HepG2 (cell line): ENCODE measurements at regions not wholly inside any gene's neighbourhood (a gene's known extent, or its start where the extent isn't known, plus 50 kb on each side); places are given as distances from the start of the nearest gene placed in this dataset.

Experiments
- ATAC-seq: fragments of 200-7000 bp; cut with Tn5 transposase; 3 replicates; pipeline ENCODE4 v1.9.1; 2020; ENCODE audit warnings: mild to moderate bottlenecking, moderate library complexity
- BruUV-seq: library from RNA; stranded (reverse); fragments of 400-500 nt; replicated peaks from 2 replicates; lab custom pipeline; 2021; lab: Mats Ljungman, UMichigan
- CTCF ChIA-PET: fragments of 300-600 bp; formaldehyde crosslinking; extraction: SDS; loops from one replicate; lab custom pipeline; 2021; ENCODE audit warnings: low total read pairs, inconsistent platforms, low intra/inter-chr PET ratio; lab: Yijun Ruan, JAX
- POLR2A ChIA-PET: fragments of 350-600 bp; sonication (Branson Sonifier 250); formaldehyde crosslinking; loops from one replicate; lab custom pipeline; 2020; ENCODE audit warnings: antibody characterized with exemption, inconsistent platforms; lab: Yijun Ruan, JAX
- DNase-seq: peaks from one replicate; pipeline ENCODE4 v3.0.0-alpha.2; 2015; ENCODE audit warnings: low spot score
- FAIRE-seq: peaks from 3 replicates; lab custom pipeline; 2011; peaks lifted over from hg19 to GRCh38; lab: Jason Lieb, UNC
- H2AFZ ChIP-seq: one replicate; pipeline ENCODE4 v1.6.1; 2011; ENCODE audit warnings: low read length, inconsistent platforms
- H3K27ac ChIP-seq: fragments of 300-600 bp; 3 replicates; pipeline ENCODE4 v1.8.0; 2011; ENCODE audit warnings: mixed run types, mild to moderate bottlenecking, mixed read lengths, low read length, inconsistent platforms; ENCODE audit not compliant: insufficient read depth; ENCODE audit errors: extremely low read length
- H3K27me3 ChIP-seq, 2 experiments: fragments of 200-600 bp in 1 of 2; 2 replicates in 1 of 2; 3 replicates in 1 of 2; pipeline versions ENCODE4 v1.6.0 to v1.8.0; 2011; ENCODE audit warnings: low read length in 2 of 2, mild to moderate bottlenecking in 2 of 2, moderate library complexity in 2 of 2, inconsistent platforms in 1 of 2; ENCODE audit not compliant: insufficient read depth in 2 of 2, control insufficient read depth in 1 of 2
- H3K36me3 ChIP-seq, 2 experiments: fragments of 200-600 bp in 1 of 2; replicated peaks in 1 of 2; 2 replicates in 1 of 2; 3 replicates in 1 of 2; pipeline versions ENCODE4 v1.5.1 to v1.8.0; 2011; ENCODE audit warnings: low read length in 2 of 2, inconsistent platforms in 1 of 2; ENCODE audit not compliant: insufficient read depth in 2 of 2, control insufficient read depth in 1 of 2
- H3K4me1 ChIP-seq: 2 replicates; pipeline ENCODE4 v1.5.1; 2012; ENCODE audit warnings: low read length, inconsistent platforms; ENCODE audit not compliant: insufficient read depth
- H3K4me2 ChIP-seq: 2 replicates; pipeline ENCODE4 v1.6.0; 2011; ENCODE audit warnings: low read depth, low read length, inconsistent platforms
- H3K4me3 ChIP-seq, 3 experiments: fragments of 200-600 bp in 1 of 3; sonication (generic), shearing (Covaris generic) in 1 of 3; replicated peaks in 1 of 3; 2 replicates each; pipeline ENCODE4 v1.5.1; 2011 to 2016; ENCODE audit warnings: low read length in 3 of 3, inconsistent platforms in 2 of 3, low read depth in 2 of 3, mild to moderate bottlenecking in 2 of 3, control low read depth in 1 of 3, mixed read lengths in 1 of 3; ENCODE audit not compliant: insufficient read depth in 1 of 3
- H3K79me2 ChIP-seq: one replicate; pipeline ENCODE4 v1.6.1; 2011; ENCODE audit warnings: low read length, inconsistent platforms; ENCODE audit not compliant: insufficient read depth
- H3K9ac ChIP-seq: 2 replicates; pipeline ENCODE4 v1.6.0; 2011; ENCODE audit warnings: mild to moderate bottlenecking, low read depth, low read length, inconsistent platforms; ENCODE audit not compliant: insufficient read depth
- H3K9me3 ChIP-seq: 2 replicates; pipeline ENCODE4 v1.5.1; 2012; ENCODE audit warnings: mild to moderate bottlenecking, low read length
- H4K20me1 ChIP-seq: 2 replicates; pipeline ENCODE4 v1.6.0; 2011; ENCODE audit warnings: inconsistent platforms, mild to moderate bottlenecking, low read length, moderate library complexity; ENCODE audit not compliant: insufficient read depth
- PAXIP1 ChIP-seq: sonication (generic); formaldehyde crosslinking; conservative IDR thresholded peaks from 2 replicates; pipeline ENCODE4 v1.4.0; 2020; ENCODE audit warnings: mild to moderate bottlenecking, missing genetic modification reagents, moderate library complexity
- RBFOX2 ChIP-seq: fragments of 200-400 bp; formaldehyde crosslinking; IDR thresholded peaks from 2 replicates; pipeline ENCODE4 v1.6.1; 2017; ENCODE audit warnings: low read depth, mild to moderate bottlenecking, low read length
- RCOR2 ChIP-seq: IDR thresholded peaks from 2 replicates; pipeline ENCODE4 v1.6.1; 2016; ENCODE audit warnings: missing biosample characterization, missing genetic modification reagents
- SAP130 ChIP-seq: IDR thresholded peaks from 2 replicates; pipeline ENCODE4 v1.6.1; 2016; ENCODE audit warnings: low read depth
- ZMYM3 ChIP-seq: sonication (generic); formaldehyde crosslinking; IDR thresholded peaks from 2 replicates; pipeline ENCODE4 v1.5.1; 2020; ENCODE audit warnings: mild to moderate bottlenecking, missing genetic modification reagents
- ZNF234 ChIP-seq: sonication (generic); formaldehyde crosslinking; conservative IDR thresholded peaks from 2 replicates; pipeline ENCODE4 v1.5.1; 2020; ENCODE audit warnings: mild to moderate bottlenecking, missing genetic modification reagents
- ZNF251 ChIP-seq: sonication (generic); formaldehyde crosslinking; IDR thresholded peaks from 2 replicates; pipeline ENCODE4 v1.9.0; 2021; ENCODE audit warnings: mild to moderate bottlenecking, missing genetic modification reagents
- ZNF616 ChIP-seq: sonication (generic); formaldehyde crosslinking; IDR thresholded peaks from 2 replicates; pipeline ENCODE4 v1.5.0; 2020; ENCODE audit warnings: low read depth, mild to moderate bottlenecking, missing genetic modification reagents
- WGBS: methylation state at CpG from one replicate; pipeline ENCODE4 v1.1.6; 2017; ENCODE audit warnings: low lambda C conversion rate; 5-methylcytosine and 5-hydroxymethylcytosine counted together
- in situ Hi-C: cut with HindIII; loops from 2 replicates; pipeline ENCODE4 v1.10.0; 2017; ENCODE audit warnings: low pct_unique_long_range_greater_than_20kb; ENCODE audit not compliant: extremely low pct_ligation_motif_present
- intact Hi-C: fragments of 100-400 bp; cut with micrococcal nuclease; formaldehyde crosslinking; loops from one replicate; pipeline ENCODE4 v1.10.0; 2022; ENCODE audit not compliant: unreplicated experiment

- Histone ChIP-seq H3K4me3 (no peak overlapping the region), H3K9ac (no peak overlapping the region), H4K20me1 (no peaks in the 10 kb centered on the region), H3K4me2 (no peak overlapping the region), H3K4me1 (no peaks in the 10 kb centered on the region), H3K9me3 (no peaks in the 10 kb centered on the region), H3K36me3 (no peaks in the 10 kb centered on the region), H3K27ac (no peak overlapping the region), H3K27me3 (no peaks in the 10 kb centered on the region)
- no peak for FAIRE-seq
- DNase-seq: no peak
- intact Hi-C loops (no loop called here), in situ Hi-C loops (no loop called here)
- ATAC-seq: no peak
- 25% methylated on average over 5 of the region's 5 CpGs for WGBS
- ChIA-PET CTCF (no interaction called here), POLR2A (no interaction called here)
- TF ChIP-seq RBFOX2 (no peak), ZNF616 (CRISPR knock-in tag) (no peak), RCOR2 (CRISPR knock-in tag) (no peak), ZMYM3 (CRISPR knock-in tag) (no peak), PAXIP1 (no peak), SAP130 (CRISPR knock-in tag) (no peak), ZNF234 (CRISPR knock-in tag) (no peak), ZNF251 (no peak)
- TF ChIP-seq, all 625 proteins: peak for 0
- no TSS peak for BruUV-seq
- Histone ChIP-seq H3K79me2 (no peaks in the 10 kb centered on the region), H2AFZ (no peak overlapping the region)
Measured at GRCh38 chr3:182078929-182079328, 367.2 kb downstream of the SOX2 start.
